A549 (cell line): ENCODE measurements at regions not wholly inside any gene's neighbourhood (a gene's known extent, or its start where the extent isn't known, plus 50 kb on each side); places are given as distances from the start of the nearest gene placed in this dataset.

Source experiments
- ATAC-seq, 2 experiments: fragments of 200-7000 bp in 1 of 2; fragments of >200 bp in 1 of 2; cut with Nextera tagmentation in 1 of 2; cut with Tn5 transposase in 1 of 2; 3 replicates each; pipeline versions ENCODE4 v1.8.0 to v1.9.1; 2018 to 2020; ENCODE audit warnings: mild to moderate bottlenecking in 1 of 2, moderate library complexity in 1 of 2
- CTCF ChIA-PET: fragments of 300-600 bp; sonication (Branson Sonifier 250); formaldehyde crosslinking; extraction: SDS; loops from one replicate; lab custom pipeline; 2021; ENCODE audit warnings: antibody characterized with exemption, inconsistent platforms; lab: Yijun Ruan, JAX
- POLR2A ChIA-PET: fragments of 350-600 bp; formaldehyde crosslinking; extraction: SDS; loops from one replicate; lab custom pipeline; 2021; ENCODE audit warnings: antibody characterized with exemption, inconsistent platforms; lab: Yijun Ruan, JAX
- DNase-seq, 2 experiments: peaks; one replicate each; pipeline versions ENCODE4 v3.0.0 to v3.0.0-alpha.2; 2011 to 2016; ENCODE audit warnings: low read depth in 1 of 2, low spot score in 1 of 2
- FAIRE-seq: peaks from 2 replicates; lab custom pipeline; 2011; peaks lifted over from hg19 to GRCh38; lab: Jason Lieb, UNC
- H3K27ac ChIP-seq, 2 experiments: fragments of >200 bp; sonication (Bioruptor Twin); formaldehyde crosslinking; 3 replicates each; pipeline ENCODE4 v1.5.1; 2016 to 2017
- H3K4me1 ChIP-seq: fragments of >200 bp; sonication (Bioruptor Twin); formaldehyde crosslinking; 3 replicates; pipeline ENCODE4 v1.6.1; 2016
- H3K4me2 ChIP-seq: fragments of >200 bp; sonication (Bioruptor Twin); formaldehyde crosslinking; 3 replicates; pipeline ENCODE4 v1.6.1; 2016
- H3K4me3 ChIP-seq: fragments of >200 bp; sonication (Bioruptor Twin); formaldehyde crosslinking; 3 replicates; pipeline ENCODE4 v1.5.1; 2016
- H3K9me3 ChIP-seq: fragments of >200 bp; sonication (Bioruptor Twin); formaldehyde crosslinking; 3 replicates; pipeline ENCODE4 v1.6.1; 2016
- ATOH8 ChIP-seq: fragments of 250-450 bp; sonication (Bioruptor Pico); IDR thresholded peaks from 2 replicates; pipeline ENCODE4 v1.5.0; 2020; ENCODE audit warnings: low read depth, mild to moderate bottlenecking, moderate library complexity
- BHLHE40 ChIP-seq: IDR thresholded peaks from 2 replicates; pipeline ENCODE4 v1.6.1; 2012; ENCODE audit warnings: low read depth, low read length, inconsistent platforms
- CBX8 ChIP-seq: fragments of 200-600 bp; sonication (generic); IDR thresholded peaks from 2 replicates; pipeline ENCODE4 v1.6.1; 2016
- CEBPB ChIP-seq, 2 experiments: fragments of >200 bp in 1 of 2; sonication (Bioruptor Twin) in 1 of 2; formaldehyde crosslinking in 1 of 2; IDR thresholded peaks; 2 replicates each; pipeline ENCODE4 v1.6.1; 2012 to 2016
- CHD4 ChIP-seq: fragments of 200-600 bp; sonication (generic); IDR thresholded peaks from 2 replicates; pipeline ENCODE4 v1.6.1; 2016; ENCODE audit warnings: antibody characterized with exemption, mild to moderate bottlenecking, borderline replicate concordance
- EHMT2 ChIP-seq: fragments of 200-600 bp; sonication (generic); IDR thresholded peaks from 2 replicates; pipeline ENCODE4 v1.6.1; 2016; ENCODE audit warnings: antibody characterized with exemption, low read depth, mild to moderate bottlenecking, moderate library complexity
- ELK1 ChIP-seq: fragments of 150-350 bp; IDR thresholded peaks from 2 replicates; pipeline ENCODE4 v1.6.1; 2014; ENCODE audit warnings: low read depth, mild to moderate bottlenecking, low read length
- HES2 ChIP-seq: fragments of >200 bp; sonication (Bioruptor Twin); formaldehyde crosslinking; IDR thresholded peaks from 2 replicates; pipeline ENCODE4 v1.6.1; 2016
- HEYL ChIP-seq: fragments of 250-450 bp; sonication (Bioruptor Pico); IDR thresholded peaks from 2 replicates; pipeline ENCODE4 v1.8.0; 2021; ENCODE audit warnings: mild to moderate bottlenecking, moderate library complexity
- HMGXB4 ChIP-seq: fragments of 250-450 bp; sonication (Bioruptor Pico); IDR thresholded peaks from 2 replicates; pipeline ENCODE4 v1.5.0; 2021; ENCODE audit warnings: mild to moderate bottlenecking, moderate library complexity, borderline replicate concordance
- JUN ChIP-seq, 2 experiments: fragments of >200 bp; sonication (Bioruptor Twin); formaldehyde crosslinking; IDR thresholded peaks; 2 replicates in 1 of 2; 3 replicates in 1 of 2; pipeline ENCODE4 v1.6.1; 2016 to 2017
- JUNB ChIP-seq: fragments of >200 bp; sonication (Bioruptor Twin); formaldehyde crosslinking; IDR thresholded peaks from 2 replicates; pipeline ENCODE4 v1.6.1; 2016
- KDM1A ChIP-seq: fragments of 200-600 bp; sonication (generic); IDR thresholded peaks from 2 replicates; pipeline ENCODE4 v1.6.1; 2016; ENCODE audit warnings: low read depth, mild to moderate bottlenecking
- MAX ChIP-seq: IDR thresholded peaks from 2 replicates; pipeline ENCODE4 v1.6.1; 2012
- MYC ChIP-seq: IDR thresholded peaks from 2 replicates; pipeline ENCODE4 v1.6.1; 2012; ENCODE audit warnings: mild to moderate bottlenecking, inconsistent platforms, low read length, improper control_type of control experiment, borderline replicate concordance
- NPAS2 ChIP-seq: fragments of 250-450 bp; sonication (Bioruptor Pico); IDR thresholded peaks from 2 replicates; pipeline ENCODE4 v1.8.0; 2022; ENCODE audit warnings: mild to moderate bottlenecking, moderate library complexity, borderline replicate concordance
- PHF8 ChIP-seq: fragments of 200-600 bp; sonication (generic); IDR thresholded peaks from 2 replicates; pipeline ENCODE4 v1.6.1; 2016; ENCODE audit warnings: low read depth, mild to moderate bottlenecking, antibody characterized with exemption, moderate library complexity, borderline replicate concordance
- POLR2A ChIP-seq: IDR thresholded peaks from 2 replicates; pipeline ENCODE4 v1.6.1; 2012; ENCODE audit warnings: mild to moderate bottlenecking, low read length
- POLR2AphosphoS2 ChIP-seq: conservative IDR thresholded peaks from 2 replicates; pipeline ENCODE4 v1.6.1; 2012; ENCODE audit warnings: low read length, improper control_type of control experiment, inconsistent platforms
- SREBF2 ChIP-seq: fragments of 450-650 bp; IDR thresholded peaks from 2 replicates; pipeline ENCODE4 v1.6.1; 2014; ENCODE audit warnings: mild to moderate bottlenecking, moderate library complexity
- TFCP2L1 ChIP-seq: fragments of 250-450 bp; sonication (Bioruptor Pico); IDR thresholded peaks from 2 replicates; pipeline ENCODE4 v1.5.0; 2021; ENCODE audit warnings: mild to moderate bottlenecking
- ZNF302 ChIP-seq: fragments of 250-450 bp; sonication (Bioruptor Pico); IDR thresholded peaks from 2 replicates; pipeline ENCODE4 v1.9.0; 2021; ENCODE audit warnings: inconsistent platforms, mild to moderate bottlenecking, moderate library complexity
- WGBS: methylation state at CpG from one replicate; pipeline ENCODE4 v1.1.6; 2017; ENCODE audit errors: missing lambda C conversion rate; 5-methylcytosine and 5-hydroxymethylcytosine counted together

GRCh38 chr16:51455398-51455797 lies 304.3 kb upstream of the SALL1 start:
- no peak overlapping the region for H3K4me3 ChIP-seq
- TF ChIP-seq SREBF2 (no peak), TFCP2L1 (no peak), MYC (no peak), ELK1 (no peak), PHF8 (no peak)
- TF ChIP-seq, all 56 proteins: peak for 0
- ChIA-PET CTCF (no interaction called here), POLR2A (no interaction called here)
- no peak for ATAC-seq
- H3K27ac ChIP-seq: no peak overlapping the region
- 28% methylated on average over 1 of the region's 1 CpG for WGBS
- H3K9me3 ChIP-seq: no peaks in the 10 kb centered on the region
- no peak for DNase-seq
- FAIRE-seq: no peak
- H3K4me1 ChIP-seq: no peaks in the 10 kb centered on the region
- no peak overlapping the region for H3K4me2 ChIP-seq

- H3K4me3 ChIP-seq: no peak overlapping the region
- 20% methylated on average over 1 of the region's 1 CpG for WGBS
- H3K27ac ChIP-seq: no peak overlapping the region
- H3K9me3 ChIP-seq: no peaks in the 10 kb centered on the region
- TF ChIP-seq POLR2AphosphoS2 (no peak), CEBPB (IDR thresholded peaks at IDR 0.05) (no peak), HMGXB4 (CRISPR knock-in tag) (no peak)
- ATAC-seq (no peak), DNase-seq (no peak), FAIRE-seq (no peak)
- no peaks in the 10 kb centered on the region for H3K4me1 ChIP-seq
- ChIA-PET CTCF (no interaction called here), POLR2A (no interaction called here)
- H3K4me2 ChIP-seq: no peak overlapping the region
These were observed 302.2 kb upstream of the SALL1 start for GRCh38 chr16:51453251-51453650.

GRCh38 chr16:51450909-51451308 lies 299.8 kb upstream of the SALL1 start:
- POLR2A ChIA-PET: no interaction called here
- CTCF ChIA-PET: interaction anchor here (1.0 kb wide), 1 partner anchor 17 kb away, joined by 3 read pairs; no protein-coding TSS in a partner anchor
- FAIRE-seq: no peak

GRCh38 chr16:51450376-51450775 lies 299.3 kb upstream of the SALL1 start:
- Histone ChIP-seq H3K4me1 (no peaks in the 10 kb centered on the region), H3K9me3 (no peaks in the 10 kb centered on the region), H3K4me2 (no peak overlapping the region), H3K4me3 (no peak overlapping the region), H3K27ac (no peak overlapping the region)
- CTCF ChIA-PET: no interaction called here
- TF ChIP-seq JUN (IDR thresholded peaks at IDR 0.05) (no peak), CBX8 (no peak), ZNF302 (no peak), NPAS2 (CRISPR knock-in tag) (no peak), ATOH8 (CRISPR knock-in tag) (no peak), JUNB (no peak), HES2 (no peak), BHLHE40 (no peak), EHMT2 (no peak)
- POLR2A ChIA-PET: no interaction called here
- ATAC-seq (no peak), FAIRE-seq (no peak), DNase-seq (no peak)
- 54% methylated on average over 7 of the region's 7 CpGs for WGBS

More at GRCh38 chr16:51450909-51451308, 299.8 kb upstream of the SALL1 start:
- no peak overlapping the region for H3K4me2 ChIP-seq
- H3K4me3 ChIP-seq: no peak overlapping the region
- 22% methylated on average over 3 of the region's 3 CpGs for WGBS
- TF ChIP-seq CEBPB (IDR thresholded peaks at IDR 0.05): no peak
- no peak for TF ChIP-seq CHD4
- TF ChIP-seq POLR2A: no peak
- TF ChIP-seq KDM1A: no peak
- TF ChIP-seq HEYL: no peak
- TF ChIP-seq MAX: no peak
- no peak for TF ChIP-seq MYC
- no peak for ATAC-seq
- H3K27ac ChIP-seq: no peak overlapping the region
- H3K4me1 ChIP-seq: no peaks in the 10 kb centered on the region
- no peak for DNase-seq
- no peaks in the 10 kb centered on the region for H3K9me3 ChIP-seq
